IMR-90 (cell line): ENCODE measurements at regions not wholly inside any gene's neighbourhood (a gene's known extent, or its start where the extent isn't known, plus 50 kb on each side); places are given as distances from the start of the nearest gene placed in this dataset.
"Not testable (repeated sequence)": the region's sequence is repeated elsewhere in the genome, so short reads cannot be mapped to it uniquely, and the experiment has no call there.

ENCODE experiments used
- CEBPB ChIP-seq: IDR thresholded peaks from 2 replicates; pipeline ENCODE4 v1.6.1; 2012; ENCODE audit warnings: low read depth, low read length, improper control_type of control experiment
- CHD1 ChIP-seq: IDR thresholded peaks from 2 replicates; pipeline ENCODE4 v1.6.1; 2012; ENCODE audit warnings: low read depth, low read length, improper control_type of control experiment
- ELK1 ChIP-seq: fragments of 150-350 bp; IDR thresholded peaks from 2 replicates; pipeline ENCODE4 v1.6.1; 2016; ENCODE audit warnings: low read depth, mild to moderate bottlenecking, low read length, moderate library complexity, borderline replicate concordance
- FOS ChIP-seq: fragments of 150-350 bp; IDR thresholded peaks from 2 replicates; pipeline ENCODE4 v1.6.1; 2016; ENCODE audit warnings: low read depth, low read length
- MAFK ChIP-seq: IDR thresholded peaks from 2 replicates; pipeline ENCODE4 v1.6.1; 2012; ENCODE audit warnings: low read depth, low read length, improper control_type of control experiment
- MAZ ChIP-seq: IDR thresholded peaks from 2 replicates; pipeline ENCODE4 v1.6.1; 2012; ENCODE audit warnings: low read depth, mild to moderate bottlenecking, low read length, improper control_type of control experiment, moderate library complexity, borderline replicate concordance
- MXI1 ChIP-seq: IDR thresholded peaks from 2 replicates; pipeline ENCODE4 v1.6.1; 2012; ENCODE audit warnings: low read depth, mild to moderate bottlenecking, low read length, moderate library complexity, borderline replicate concordance
- POLR2A ChIP-seq: IDR thresholded peaks from 2 replicates; pipeline ENCODE4 v1.6.1; 2012; ENCODE audit warnings: mild to moderate bottlenecking, low read depth, low read length
- RAD21 ChIP-seq: IDR thresholded peaks from 2 replicates; pipeline ENCODE4 v1.6.1; 2012; ENCODE audit warnings: low read length, improper control_type of control experiment
- RCOR1 ChIP-seq: IDR thresholded peaks from 2 replicates; pipeline ENCODE4 v1.6.1; 2012; ENCODE audit warnings: mild to moderate bottlenecking, low read length, improper control_type of control experiment; ENCODE audit not compliant: insufficient replicate concordance
- RFX5 ChIP-seq: IDR thresholded peaks from 2 replicates; pipeline ENCODE4 v1.8.0; 2012; ENCODE audit warnings: low read depth, mild to moderate bottlenecking, low read length, moderate library complexity
- SMC3 ChIP-seq: fragments of 150-350 bp; IDR thresholded peaks from 2 replicates; pipeline ENCODE4 v1.6.1; 2016; ENCODE audit warnings: low read depth, mild to moderate bottlenecking, antibody characterized with exemption, low read length, moderate library complexity
- USF2 ChIP-seq: fragments of 150-350 bp; IDR thresholded peaks from 2 replicates; pipeline ENCODE4 v1.6.1; 2017; ENCODE audit warnings: mild to moderate bottlenecking, antibody characterized with exemption, low read length, low read depth
- TF ChIP-seq, protein P1 (sequence below): conservative IDR thresholded peaks from 2 replicates; pipeline ENCODE4 v1.5.1; 2012; ENCODE audit warnings: mild to moderate bottlenecking, low read depth, low read length, improper control_type of control experiment

DNA sequence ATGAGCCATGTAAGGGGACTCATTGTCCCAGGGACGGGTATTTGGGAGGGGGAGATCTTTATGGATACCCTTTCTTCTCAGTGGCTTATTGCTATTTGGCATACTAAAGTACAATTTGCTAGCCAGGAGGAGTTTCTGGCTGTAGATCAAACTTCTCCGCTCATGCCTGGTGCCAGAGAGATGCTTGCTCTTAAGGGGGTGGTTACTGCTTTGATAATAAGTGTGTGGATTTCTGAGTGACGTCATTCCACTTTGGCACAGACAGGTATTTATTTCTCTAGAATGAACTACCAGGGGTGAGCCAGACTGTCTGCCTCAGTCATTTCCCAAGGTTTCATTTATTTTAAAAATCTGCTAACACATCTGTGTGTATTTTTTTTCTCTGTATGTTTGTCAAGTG is 131.1 kb downstream of the SRGAP2 start:
- TF ChIP-seq, protein P1, sequence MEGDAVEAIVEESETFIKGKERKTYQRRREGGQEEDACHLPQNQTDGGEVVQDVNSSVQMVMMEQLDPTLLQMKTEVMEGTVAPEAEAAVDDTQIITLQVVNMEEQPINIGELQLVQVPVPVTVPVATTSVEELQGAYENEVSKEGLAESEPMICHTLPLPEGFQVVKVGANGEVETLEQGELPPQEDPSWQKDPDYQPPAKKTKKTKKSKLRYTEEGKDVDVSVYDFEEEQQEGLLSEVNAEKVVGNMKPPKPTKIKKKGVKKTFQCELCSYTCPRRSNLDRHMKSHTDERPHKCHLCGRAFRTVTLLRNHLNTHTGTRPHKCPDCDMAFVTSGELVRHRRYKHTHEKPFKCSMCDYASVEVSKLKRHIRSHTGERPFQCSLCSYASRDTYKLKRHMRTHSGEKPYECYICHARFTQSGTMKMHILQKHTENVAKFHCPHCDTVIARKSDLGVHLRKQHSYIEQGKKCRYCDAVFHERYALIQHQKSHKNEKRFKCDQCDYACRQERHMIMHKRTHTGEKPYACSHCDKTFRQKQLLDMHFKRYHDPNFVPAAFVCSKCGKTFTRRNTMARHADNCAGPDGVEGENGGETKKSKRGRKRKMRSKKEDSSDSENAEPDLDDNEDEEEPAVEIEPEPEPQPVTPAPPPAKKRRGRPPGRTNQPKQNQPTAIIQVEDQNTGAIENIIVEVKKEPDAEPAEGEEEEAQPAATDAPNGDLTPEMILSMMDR = not testable (repeated sequence)
- TF ChIP-seq SMC3, RFX5, CEBPB, POLR2A, ELK1, MAZ, RCOR1, FOS, RAD21, MXI1, USF2, CHD1, MAFK: not testable (repeated sequence)
